GM12864 (cell line): ENCODE measurements at regions not wholly inside any gene's neighbourhood (a gene's known extent, or its start where the extent isn't known, plus 50 kb on each side); places are given as distances from the start of the nearest gene placed in this dataset.
"Not testable (repeated sequence)": the region's sequence is repeated elsewhere in the genome, so short reads cannot be mapped to it uniquely, and the experiment has no call there.

ENCODE experiments used
- DNase-seq: peaks from one replicate; pipeline ENCODE4 v3.0.0-alpha.2; 2011; ENCODE audit warnings: low read depth
- H3K4me3 ChIP-seq: 2 replicates; pipeline ENCODE4 v1.5.1; 2011; ENCODE audit warnings: mild to moderate bottlenecking, low read depth, low read length, control low read depth
- CTCF ChIP-seq: IDR thresholded peaks from 2 replicates; pipeline ENCODE4 v1.5.1; 2011; ENCODE audit warnings: low read depth, mild to moderate bottlenecking, moderate library complexity, low read length, control low read depth, inconsistent platforms; ENCODE audit errors: missing control alignments

GRCh38 chr6:84848960-84849359, 84.6 kb upstream of the TBX18 start:
- no peak for DNase-seq
- no peak overlapping the region for H3K4me3 ChIP-seq
- no peak for TF ChIP-seq CTCF

- no peak for DNase-seq
- H3K4me3 ChIP-seq, result no peak overlapping the region
- no peak for TF ChIP-seq CTCF
Observed at GRCh38 chr6:84847390-84848160, 83.2 kb upstream of the TBX18 start.

GRCh38 chr6:84842525-84843166, 78.2 kb upstream of the TBX18 start:
- TF ChIP-seq CTCF, result no peak
- DNase-seq, result no peak
- no peak overlapping the region for H3K4me3 ChIP-seq

GRCh38 chr6:84837068-84837866, 72.9 kb upstream of the TBX18 start:
- H3K4me3 ChIP-seq, DNase-seq: not testable (repeated sequence)

- no peak for DNase-seq
- no peak for TF ChIP-seq CTCF
- no peak overlapping the region for H3K4me3 ChIP-seq
Observed at GRCh38 chr6:84836366-84836765, 72.0 kb upstream of the TBX18 start.

GRCh38 chr6:84835340-84835739, 70.9 kb upstream of the TBX18 start:
- no peak for DNase-seq
- no peak overlapping the region for H3K4me3 ChIP-seq
- TF ChIP-seq CTCF, result no peak

- not testable (repeated sequence) for DNase-seq, H3K4me3 ChIP-seq
Observed at GRCh38 chr6:84831924-84832323, 67.5 kb upstream of the TBX18 start.

GRCh38 chr6:84825461-84825860, 61.1 kb upstream of the TBX18 start:
- no peak overlapping the region for H3K4me3 ChIP-seq
- no peak for DNase-seq
- TF ChIP-seq CTCF, result no peak

- not testable (repeated sequence) for DNase-seq, H3K4me3 ChIP-seq
Observed at GRCh38 chr6:84821314-84821713, 56.9 kb upstream of the TBX18 start.
